Lung microvascular endothelial cell (primary cell): ENCODE measurements at regions not wholly inside any gene's neighbourhood (a gene's known extent, or its start where the extent isn't known, plus 50 kb on each side); places are given as distances from the start of the nearest gene placed in this dataset.
A peak's percentile ranks its signal among the peaks of the same experiment; 100 is the strongest.

Experiments used
- DNase-seq, 2 donors: peaks; one replicate each; pipeline versions ENCODE4 v3.0.0 to v3.0.0-alpha.2; 2010; ENCODE audit warnings: low read depth in 2 of 2

GRCh38 chr5:96247097-96247701 is 185.8 kb downstream of the PCSK1 start:
- DNase-seq: peak in 1 of 2 donors; percentile 3

- DNase-seq: no peak
These were observed 187.6 kb downstream of the PCSK1 start for GRCh38 chr5:96245140-96246091.

- no peak for DNase-seq
These were observed 188.4 kb downstream of the PCSK1 start for GRCh38 chr5:96244696-96245095.

- no peak for DNase-seq
These were observed 189.2 kb downstream of the PCSK1 start for GRCh38 chr5:96243862-96244261.

GRCh38 chr5:96243203-96243602 is 189.8 kb downstream of the PCSK1 start:
- no peak for DNase-seq

GRCh38 chr5:96242571-96242970 is 190.5 kb downstream of the PCSK1 start:
- no peak for DNase-seq

- no peak for DNase-seq
These were observed 196.2 kb downstream of the PCSK1 start for GRCh38 chr5:96236831-96237230.

- DNase-seq: no peak
These were observed 197.0 kb downstream of the PCSK1 start for GRCh38 chr5:96236051-96236450.

- no peak for DNase-seq
These were observed 197.8 kb downstream of the PCSK1 start for GRCh38 chr5:96235008-96235910.

- no peak for DNase-seq
These were observed 200.4 kb downstream of the PCSK1 start for GRCh38 chr5:96232602-96233001.

GRCh38 chr5:96229188-96229587 is 203.9 kb downstream of the PCSK1 start:
- no peak for DNase-seq

- no peak for DNase-seq
These were observed 204.6 kb downstream of the PCSK1 start for GRCh38 chr5:96228408-96228807.

GRCh38 chr5:96227957-96228356 is 205.1 kb downstream of the PCSK1 start:
- DNase-seq: no peak

- DNase-seq: peak in 1 of 2 donors; percentile 40
These were observed 206.0 kb downstream of the PCSK1 start for GRCh38 chr5:96226941-96227552.

GRCh38 chr5:96222129-96222528 is 210.9 kb downstream of the PCSK1 start:
- no peak for DNase-seq

- peak in 1 of 2 donors; percentile 54 for DNase-seq
These were observed 212.2 kb downstream of the PCSK1 start for GRCh38 chr5:96220610-96221390.

GRCh38 chr5:96219580-96220281 is 213.3 kb downstream of the PCSK1 start:
- DNase-seq: peak in 1 of 2 donors; percentile 52

GRCh38 chr5:96218653-96219052 is 214.4 kb downstream of the PCSK1 start:
- DNase-seq: no peak

GRCh38 chr5:96214442-96215197 is 218.4 kb downstream of the PCSK1 start:
- no peak for DNase-seq
